ENCODE measurements at regions not wholly inside any gene's neighbourhood (a gene's known extent, or its start where the extent isn't known, plus 50 kb on each side); places are given as distances from the start of the nearest gene placed in this dataset.
"Not testable (repeated sequence)": the region's sequence is repeated elsewhere in the genome, so short reads cannot be mapped to it uniquely, and the experiment has no call there.

GRCh38 chr19:14283813-14284520 lies 78.0 kb upstream of the ADGRL1 start:
- DNase-seq = not testable (repeated sequence)

GRCh38 chr19:14279270-14279669 lies 73.3 kb upstream of the ADGRL1 start:
- not testable (repeated sequence) for DNase-seq

- DNase-seq = no peak
Measured at GRCh38 chr19:14277608-14278007, 71.6 kb upstream of the ADGRL1 start.

GRCh38 chr19:14275823-14276222 lies 69.9 kb upstream of the ADGRL1 start:
- DNase-seq = not testable (repeated sequence)

- no peak for DNase-seq
Measured at GRCh38 chr19:14272623-14273022, 66.7 kb upstream of the ADGRL1 start.

- DNase-seq = no peak
Measured at GRCh38 chr19:14271840-14272239, 65.9 kb upstream of the ADGRL1 start.

- DNase-seq = not testable (repeated sequence)
Measured at GRCh38 chr19:14270557-14270956, 64.6 kb upstream of the ADGRL1 start.

- DNase-seq = no peak
Measured at GRCh38 chr19:14267224-14267741, 61.3 kb upstream of the ADGRL1 start.

GRCh38 chr19:14266208-14266607 lies 60.2 kb upstream of the ADGRL1 start:
- DNase-seq = not testable (repeated sequence)

- DNase-seq = no peak
Measured at GRCh38 chr19:14265290-14266036, 59.5 kb upstream of the ADGRL1 start.

GRCh38 chr19:14255902-14256649 lies 50.1 kb upstream of the ADGRL1 start:
- DNase-seq = not testable (repeated sequence)
